ENCODE measurements at regions not wholly inside any gene's neighbourhood (a gene's known extent, or its start where the extent isn't known, plus 50 kb on each side); places are given as distances from the start of the nearest gene placed in this dataset.
A peak's percentile ranks its signal among the peaks of the same experiment; 100 is the strongest.
"Not testable (repeated sequence)": the region's sequence is repeated elsewhere in the genome, so short reads cannot be mapped to it uniquely, and the experiment has no call there.

GRCh38 chr4:18192901-18193300, 171.3 kb upstream of the LCORL start:
- DNase-seq = no peak

- DNase-seq = peak; percentile 2
Measured at GRCh38 chr4:18185491-18185890, 163.9 kb upstream of the LCORL start.

- no peak for DNase-seq
Measured at GRCh38 chr4:18180892-18181291, 159.3 kb upstream of the LCORL start.

GRCh38 chr4:18180122-18180521, 158.6 kb upstream of the LCORL start:
- DNase-seq = no peak

GRCh38 chr4:18171896-18172295, 150.3 kb upstream of the LCORL start:
- no peak for DNase-seq

- DNase-seq = no peak
Measured at GRCh38 chr4:18167831-18168230, 146.3 kb upstream of the LCORL start.

- no peak for DNase-seq
Measured at GRCh38 chr4:18166925-18167324, 145.4 kb upstream of the LCORL start.

GRCh38 chr4:18162453-18162852, 140.9 kb upstream of the LCORL start:
- no peak for DNase-seq

GRCh38 chr4:18159117-18159912, 137.8 kb upstream of the LCORL start:
- not testable (repeated sequence) for DNase-seq

GRCh38 chr4:18155067-18156041, 133.8 kb upstream of the LCORL start:
- DNase-seq = no peak

- no peak for DNase-seq
Measured at GRCh38 chr4:18138076-18138665, 116.6 kb upstream of the LCORL start.

GRCh38 chr4:18134111-18134510, 112.6 kb upstream of the LCORL start:
- DNase-seq = no peak

- no peak for DNase-seq
Measured at GRCh38 chr4:18130256-18130655, 108.7 kb upstream of the LCORL start.

- DNase-seq = no peak
Measured at GRCh38 chr4:18128241-18128640, 106.7 kb upstream of the LCORL start.

GRCh38 chr4:18127030-18127429, 105.5 kb upstream of the LCORL start:
- no peak for DNase-seq

GRCh38 chr4:18113710-18114331, 92.3 kb upstream of the LCORL start:
- no peak for DNase-seq

- no peak for DNase-seq
Measured at GRCh38 chr4:18111081-18111480, 89.5 kb upstream of the LCORL start.

- DNase-seq = no peak
Measured at GRCh38 chr4:18110099-18110498, 88.5 kb upstream of the LCORL start.

GRCh38 chr4:18109676-18110075, 88.1 kb upstream of the LCORL start:
- no peak for DNase-seq

- DNase-seq = not testable (repeated sequence)
Measured at GRCh38 chr4:18107848-18108528, 86.4 kb upstream of the LCORL start.

- peak; percentile 35 for DNase-seq
Measured at GRCh38 chr4:18106620-18107019, 85.1 kb upstream of the LCORL start.
